HuH-7.5 (cell line): ENCODE measurements at regions not wholly inside any gene's neighbourhood (a gene's known extent, or its start where the extent isn't known, plus 50 kb on each side); places are given as distances from the start of the nearest gene placed in this dataset.

Source experiments
- DNase-seq: peaks from one replicate; pipeline ENCODE4 v3.0.0; 2011; ENCODE audit warnings: low spot score

GRCh38 chr12:68557011-68557730 lies 53.5 kb upstream of the RAP1B start:
- DNase-seq: no peak

DNA sequence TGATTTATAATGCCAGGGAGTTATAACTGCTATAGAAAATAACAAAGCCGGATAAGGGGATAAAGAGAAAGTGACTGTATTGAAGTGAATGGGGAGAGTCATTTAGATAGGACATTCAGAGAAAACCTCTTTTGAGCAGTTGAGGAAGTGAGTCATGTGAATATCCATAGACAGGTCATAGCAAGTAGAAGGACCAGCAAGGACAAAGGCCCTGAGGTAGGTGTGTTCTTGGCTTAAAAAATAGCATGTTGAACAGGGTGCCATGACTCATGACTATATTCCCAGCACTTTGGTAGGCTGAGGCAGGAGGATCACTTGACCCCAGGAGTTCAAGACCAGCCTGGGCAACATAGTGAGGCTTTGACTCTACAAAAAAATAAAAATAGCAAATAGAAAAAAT lies 51.5 kb upstream of the RAP1B start:
- DNase-seq: no peak

DNA sequence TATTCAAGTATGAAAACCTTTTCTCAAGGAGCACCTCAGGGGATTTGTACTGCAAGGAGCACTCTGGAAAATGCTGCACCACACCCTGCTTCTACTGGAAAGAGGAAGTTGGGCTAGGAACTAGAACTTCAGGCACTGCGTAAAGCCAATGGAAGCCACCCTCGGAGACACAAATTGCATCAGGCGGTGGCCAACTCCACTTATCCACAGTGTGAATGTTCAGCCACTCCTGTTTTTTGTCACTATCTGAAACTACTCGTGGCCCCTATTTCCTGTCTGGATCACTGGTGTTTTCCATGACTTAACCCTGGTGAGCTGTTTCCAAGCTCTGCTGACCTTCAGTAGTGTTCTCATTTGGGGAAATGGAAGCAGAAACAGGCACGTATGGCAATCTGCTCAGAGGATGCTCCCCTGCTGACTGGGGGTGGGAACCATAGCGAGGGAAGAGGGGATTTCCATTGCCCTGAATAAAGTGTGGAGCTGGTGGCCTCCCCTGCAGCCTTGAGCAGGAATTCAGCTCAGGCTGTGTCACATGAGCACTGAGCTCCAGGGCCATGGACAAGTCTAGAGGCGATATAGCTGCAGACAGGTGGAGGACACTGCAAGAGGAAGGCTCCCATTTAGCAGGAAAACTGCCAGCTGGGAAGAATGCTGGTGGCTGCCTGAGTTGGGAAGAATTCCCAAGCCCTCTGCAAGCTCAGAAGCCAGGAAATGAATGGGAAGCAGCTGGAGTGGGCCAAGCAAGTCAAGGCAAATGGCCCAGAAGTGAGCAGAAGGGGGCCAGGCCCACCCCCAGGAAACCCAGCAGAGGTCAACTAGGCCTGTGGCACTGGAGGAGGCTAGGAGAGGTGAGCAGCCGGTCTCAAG lies 50.5 kb upstream of the RAP1B start:
- no peak for DNase-seq

DNA sequence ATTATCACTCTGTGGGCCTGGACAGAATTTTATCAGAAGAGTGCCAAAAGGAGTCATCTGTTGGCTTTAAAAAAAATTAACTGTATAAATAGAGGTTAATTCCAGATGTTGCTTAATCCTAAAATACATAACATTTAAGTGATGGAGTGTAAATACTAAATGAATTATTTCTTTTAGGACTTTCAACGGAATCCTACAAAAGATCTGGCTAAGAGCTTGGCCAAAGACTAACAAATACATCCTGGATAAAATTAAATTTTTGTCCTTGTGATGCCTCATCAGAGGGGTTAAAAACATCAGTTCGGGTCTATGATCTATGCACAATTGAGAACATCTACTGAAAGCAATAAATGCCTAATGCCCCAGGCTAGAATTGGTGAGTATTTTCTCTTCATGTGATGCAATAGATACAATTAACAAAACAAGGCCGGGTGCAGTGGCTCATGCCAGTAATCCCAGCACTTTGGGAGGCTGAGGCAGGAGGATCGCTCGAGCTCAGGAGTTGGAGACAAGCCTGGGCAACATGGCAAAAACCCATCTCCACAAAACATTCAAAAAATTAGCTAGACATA lies 49.8 kb upstream of the RAP1B start:
- DNase-seq: no peak
